ENCODE measurements at regions not wholly inside any gene's neighbourhood (a gene's known extent, or its start where the extent isn't known, plus 50 kb on each side); places are given as distances from the start of the nearest gene placed in this dataset.

DNA sequence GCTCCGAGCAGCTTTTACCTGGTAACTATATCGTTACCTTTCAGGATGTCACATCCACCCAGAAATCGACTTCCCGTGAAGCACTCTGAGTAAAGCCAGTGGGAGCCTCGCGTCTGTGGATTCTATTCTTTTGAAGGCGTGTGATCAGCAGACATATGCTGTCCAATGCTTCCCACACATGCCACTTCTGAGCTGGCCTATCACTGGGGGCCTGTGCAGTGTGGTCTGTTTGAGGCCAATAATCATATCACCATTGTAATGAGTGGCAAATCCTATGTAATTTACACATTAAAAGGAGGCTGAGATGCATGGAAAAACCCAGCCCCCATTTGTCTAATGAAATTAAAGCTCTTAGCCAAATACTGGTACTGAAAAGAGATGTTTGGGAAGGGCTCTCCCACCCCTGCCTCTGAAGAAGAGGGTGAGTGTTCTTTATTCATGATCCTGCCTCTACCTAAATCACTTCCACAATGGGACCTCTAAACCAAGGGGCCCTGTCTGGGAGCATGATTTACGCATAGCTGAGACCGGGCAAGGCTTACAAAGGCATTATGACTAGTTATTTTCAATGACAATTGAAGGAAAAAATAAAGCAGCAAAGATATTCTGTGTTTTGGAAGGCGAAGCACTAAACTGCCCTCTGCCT, 686.8 kb downstream of the ZEB2 start:
- in situ Hi-C loops (cut with HindIII; ENCODE audit: low pct_unique_long_range_greater_than_20kb, low sequenced_read_pairs): no loop called here
- TF ChIP-seq JUND (IDR thresholded peaks at IDR 0.05; ENCODE audit: low read depth): no peak
- DNase-seq (ENCODE audit: low read depth in 1 of 2, low spot score in 1 of 2): no peak

DNA sequence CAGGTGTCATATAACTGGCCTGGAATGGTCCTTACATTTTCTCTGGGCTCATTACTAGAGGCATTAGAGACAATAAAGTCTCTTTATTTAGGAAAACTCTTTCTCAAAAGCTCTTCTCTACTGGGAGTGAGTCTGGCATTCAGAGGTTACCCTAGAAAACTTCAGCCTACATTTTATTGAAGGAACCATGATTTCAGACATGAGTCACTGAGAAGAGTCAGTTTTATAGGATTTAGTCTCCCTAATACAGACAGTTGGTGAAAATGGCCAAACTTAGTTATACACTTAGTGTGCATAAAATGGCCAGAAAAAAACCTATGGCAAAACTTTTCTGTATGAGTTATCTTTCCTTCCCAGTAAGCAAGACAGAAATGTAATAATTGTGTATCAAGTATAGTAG, 689.4 kb downstream of the ZEB2 start:
- in situ Hi-C loops (cut with HindIII; ENCODE audit: low pct_unique_long_range_greater_than_20kb, low sequenced_read_pairs): no loop called here
- no peak for TF ChIP-seq JUND (IDR thresholded peaks at IDR 0.05; ENCODE audit: low read depth)
- no peak for DNase-seq (ENCODE audit: low read depth in 1 of 2, low spot score in 1 of 2)

GRCh38 chr2:143828763-143829537, 691.0 kb downstream of the ZEB2 start:
- DNase-seq (ENCODE audit: low read depth in 1 of 2, low spot score in 1 of 2): no peak
- TF ChIP-seq JUND (IDR thresholded peaks at IDR 0.05; ENCODE audit: low read depth): no peak
- in situ Hi-C loops (cut with HindIII; ENCODE audit: low pct_unique_long_range_greater_than_20kb, low sequenced_read_pairs): no loop called here

DNA sequence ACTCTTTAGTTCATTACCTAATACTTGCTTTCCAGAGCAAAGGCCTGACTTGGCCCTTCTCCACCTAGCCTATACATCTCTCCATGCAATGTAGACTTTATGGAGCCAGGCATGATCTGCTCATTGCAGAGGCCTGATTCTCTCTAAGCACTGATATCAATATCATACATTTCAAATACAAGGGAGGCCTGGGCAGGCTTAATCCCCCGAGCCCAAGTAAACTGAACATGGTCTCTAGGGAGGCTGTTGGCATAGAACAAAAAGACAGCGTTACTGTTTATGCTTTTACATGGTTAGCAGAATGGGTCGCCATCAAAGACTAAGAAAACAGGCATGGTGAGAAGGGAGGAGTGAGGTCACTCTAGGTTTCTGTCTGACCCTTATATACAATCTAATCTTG, 695.1 kb downstream of the ZEB2 start:
- in situ Hi-C loops (cut with HindIII; ENCODE audit: low pct_unique_long_range_greater_than_20kb, low sequenced_read_pairs): no loop called here
- DNase-seq (ENCODE audit: low read depth in 1 of 2, low spot score in 1 of 2): no peak
- no peak for TF ChIP-seq JUND (IDR thresholded peaks at IDR 0.05; ENCODE audit: low read depth)

GRCh38 chr2:143823876-143824275, 694.7 kb downstream of the ARHGAP15 start:
- no peak for DNase-seq (ENCODE audit: low read depth in 1 of 2, low spot score in 1 of 2)
- TF ChIP-seq JUND (IDR thresholded peaks at IDR 0.05; ENCODE audit: low read depth): no peak
- in situ Hi-C loops (cut with HindIII; ENCODE audit: low pct_unique_long_range_greater_than_20kb, low sequenced_read_pairs): no loop called here

- no peak for TF ChIP-seq JUND (IDR thresholded peaks at IDR 0.05; ENCODE audit: low read depth)
- in situ Hi-C loops (cut with HindIII; ENCODE audit: low pct_unique_long_range_greater_than_20kb, low sequenced_read_pairs): no loop called here
- no peak for DNase-seq (ENCODE audit: low read depth in 1 of 2, low spot score in 1 of 2)
These were observed 694.1 kb downstream of the ARHGAP15 start for GRCh38 chr2:143823296-143823695.

DNA sequence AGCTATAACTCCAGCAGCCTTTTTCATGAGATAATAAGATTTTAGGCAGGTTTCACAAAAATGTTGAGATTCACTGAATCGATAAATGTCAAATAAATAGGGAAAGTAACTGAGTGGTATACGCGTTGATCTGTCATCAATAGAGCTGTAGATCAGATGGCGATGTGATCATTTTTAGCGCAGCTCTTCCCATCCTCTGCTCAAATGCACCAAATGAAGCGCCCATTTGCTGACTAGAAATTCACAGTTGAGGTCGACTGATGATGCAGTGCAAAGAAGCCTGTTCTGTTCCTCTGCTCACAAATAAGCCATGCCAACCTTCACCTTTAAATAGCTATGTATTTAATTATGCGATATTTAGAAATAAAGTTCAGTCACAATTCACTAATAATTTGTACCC, 693.5 kb downstream of the ARHGAP15 start:
- no peak for TF ChIP-seq JUND (IDR thresholded peaks at IDR 0.05; ENCODE audit: low read depth)
- in situ Hi-C loops (cut with HindIII; ENCODE audit: low pct_unique_long_range_greater_than_20kb, low sequenced_read_pairs): no loop called here
- DNase-seq (ENCODE audit: low read depth in 1 of 2, low spot score in 1 of 2): no peak

DNA sequence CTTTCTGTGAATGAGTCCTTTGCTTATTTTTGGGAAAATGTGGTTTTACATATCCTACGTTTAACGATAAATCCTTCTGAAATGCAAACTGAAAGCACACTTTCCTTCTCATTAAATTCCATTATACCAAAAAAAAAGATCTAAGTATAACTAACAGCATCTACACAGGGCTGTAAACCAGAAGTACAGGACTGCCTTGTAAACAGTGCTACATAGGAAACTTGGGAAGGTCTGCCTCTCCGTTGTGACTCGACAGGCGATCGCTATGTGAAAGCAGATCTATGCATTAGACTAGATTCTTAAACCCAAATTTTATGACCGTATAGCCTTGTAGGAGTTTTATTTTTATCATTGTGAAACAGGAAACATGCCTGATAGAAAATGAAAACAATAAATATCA, 690.5 kb downstream of the ARHGAP15 start:
- DNase-seq (ENCODE audit: low read depth in 1 of 2, low spot score in 1 of 2): no peak
- TF ChIP-seq JUND (IDR thresholded peaks at IDR 0.05; ENCODE audit: low read depth): no peak
- in situ Hi-C loops (cut with HindIII; ENCODE audit: low pct_unique_long_range_greater_than_20kb, low sequenced_read_pairs): no loop called here

DNA sequence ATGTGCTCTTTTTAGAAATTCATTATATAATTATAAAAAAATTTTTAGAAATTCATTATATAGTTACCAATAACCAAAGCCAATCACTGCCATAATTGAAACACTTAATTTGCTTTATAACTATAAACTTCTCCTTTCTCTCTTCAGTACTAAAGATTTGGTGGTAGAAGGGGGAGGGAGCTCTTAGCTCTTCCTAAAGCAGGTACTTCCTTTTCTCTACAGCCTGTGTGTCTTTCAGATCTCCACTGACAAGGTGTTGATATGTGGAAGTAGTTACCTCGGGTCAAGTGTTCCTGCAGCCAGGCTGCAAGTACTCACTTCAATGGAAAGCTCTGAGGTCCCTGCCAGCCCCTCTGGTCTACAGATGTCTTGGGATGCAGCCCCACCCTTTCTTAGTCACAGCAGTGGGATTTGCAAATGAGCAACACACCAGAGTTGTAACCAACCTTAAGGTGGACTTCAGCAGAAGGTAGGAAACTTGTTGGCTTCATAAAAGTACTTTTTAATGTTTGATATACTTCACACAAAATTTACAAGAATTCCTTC, 690.0 kb downstream of the ARHGAP15 start:
- no peak for DNase-seq (ENCODE audit: low read depth in 1 of 2, low spot score in 1 of 2)
- no peak for TF ChIP-seq JUND (IDR thresholded peaks at IDR 0.05; ENCODE audit: low read depth)
- in situ Hi-C loops (cut with HindIII; ENCODE audit: low pct_unique_long_range_greater_than_20kb, low sequenced_read_pairs): no loop called here
